K562 (cell line): ENCODE measurements at regions not wholly inside any gene's neighbourhood (a gene's known extent, or its start where the extent isn't known, plus 50 kb on each side); places are given as distances from the start of the nearest gene placed in this dataset.

ENCODE experiments used
- ATAC-seq: fragments of 200-7000 bp; cut with Tn5 transposase; 3 replicates; pipeline ENCODE4 v1.9.1; 2020; ENCODE audit warnings: moderate library complexity
- BruUV-seq: library from RNA; stranded (reverse); fragments of 400-500 nt; replicated peaks from 2 replicates; lab custom pipeline; 2021; lab: Mats Ljungman, UMichigan
- CTCF ChIA-PET: fragments of 300-600 bp; formaldehyde crosslinking; extraction: SDS; loops from one replicate; lab custom pipeline; 2021; ENCODE audit warnings: low intra/inter-chr PET ratio; lab: Yijun Ruan, JAX
- POLR2A ChIA-PET: fragments of 300-600, 350-650 bp; sonication (Branson Sonifier 250); formaldehyde crosslinking; extraction: SDS; loops from one replicate; lab custom pipeline; 2021; ENCODE audit warnings: antibody characterized with exemption, inconsistent platforms; lab: Yijun Ruan, JAX
- DNase-seq, 4 experiments: peaks; one replicate each; pipeline versions ENCODE4 v3.0.0 to v3.0.0-alpha.2; 2011 to 2018; ENCODE audit warnings: low spot score in 3 of 4, mixed read lengths in 3 of 4; ENCODE audit errors: extremely low read depth in 1 of 4
- FAIRE-seq: peaks from 2 replicates; lab custom pipeline; 2011; peaks lifted over from hg19 to GRCh38; lab: Jason Lieb, UNC
- H2AFZ ChIP-seq: 2 replicates; pipeline ENCODE4 v1.6.0; 2011; ENCODE audit warnings: low read depth, low read length, control low read depth, inconsistent platforms
- H3K27ac ChIP-seq: fragments of 200-600 bp; 3 replicates; pipeline ENCODE4 v1.8.0; 2011; ENCODE audit warnings: low read depth, mild to moderate bottlenecking, control low read depth, inconsistent platforms, low read length, moderate library complexity, mixed read lengths; ENCODE audit errors: extremely low read depth
- H3K27me3 ChIP-seq, 2 experiments: fragments of 300-600 bp in 1 of 2; 2 replicates in 1 of 2; 3 replicates in 1 of 2; pipeline versions ENCODE4 v1.6.0 to v1.8.0; 2011; ENCODE audit warnings: inconsistent platforms in 2 of 2, low read length in 2 of 2, mild to moderate bottlenecking in 1 of 2, mixed read lengths in 1 of 2, moderate library complexity in 1 of 2; ENCODE audit not compliant: control insufficient read depth in 2 of 2, insufficient read depth in 2 of 2
- H3K36me3 ChIP-seq: fragments of 300-600 bp; 3 replicates; pipeline ENCODE4 v1.8.0; 2011; ENCODE audit warnings: mild to moderate bottlenecking, low read length, inconsistent platforms; ENCODE audit not compliant: control insufficient read depth, insufficient read depth
- H3K4me1 ChIP-seq, 2 experiments: fragments of 200-600 bp in 1 of 2; replicated peaks in 1 of 2; 2 replicates in 1 of 2; 3 replicates in 1 of 2; pipeline versions ENCODE4 v1.5.1 to v1.8.0; 2011; ENCODE audit warnings: inconsistent platforms in 2 of 2, low read length in 2 of 2, mild to moderate bottlenecking in 1 of 2, mixed read lengths in 1 of 2, moderate library complexity in 1 of 2; ENCODE audit not compliant: control insufficient read depth in 2 of 2, insufficient read depth in 2 of 2
- H3K4me2 ChIP-seq: 2 replicates; pipeline ENCODE4 v1.6.1; 2011; ENCODE audit warnings: low read length, control low read depth, inconsistent platforms, mixed read lengths; ENCODE audit not compliant: insufficient read depth
- H3K4me3 ChIP-seq: fragments of 200-600 bp; sonication (generic), shearing (Covaris generic); 2 replicates; pipeline ENCODE4 v1.5.1; 2016; ENCODE audit warnings: control low read depth, inconsistent platforms
- H3K79me2 ChIP-seq: fragments of 200-600 bp; 3 replicates; pipeline ENCODE4 v1.8.0; 2011; ENCODE audit warnings: low read length, inconsistent platforms; ENCODE audit not compliant: control insufficient read depth, insufficient read depth
- H3K9ac ChIP-seq, 2 experiments: 2 replicates each; pipeline versions ENCODE4 v1.6.0 to v1.6.1; 2011; ENCODE audit warnings: low read depth in 2 of 2, low read length in 2 of 2, control low read depth in 1 of 2, inconsistent platforms in 1 of 2, mild to moderate bottlenecking in 1 of 2, mixed read lengths in 1 of 2; ENCODE audit not compliant: insufficient read depth in 1 of 2
- H3K9me1 ChIP-seq: one replicate; pipeline ENCODE4 v1.6.0; 2011; ENCODE audit warnings: inconsistent platforms, mild to moderate bottlenecking, low read length, moderate library complexity; ENCODE audit not compliant: control insufficient read depth, insufficient read depth
- H3K9me3 ChIP-seq: replicated peaks from 2 replicates; pipeline ENCODE4 v1.5.1; 2011; ENCODE audit warnings: low read depth, low read length, inconsistent platforms; ENCODE audit not compliant: control insufficient read depth, insufficient read depth
- H4K20me1 ChIP-seq: replicated peaks from 2 replicates; pipeline ENCODE4 v1.6.1; 2011; ENCODE audit warnings: low read length, inconsistent platforms, mixed read lengths; ENCODE audit not compliant: control insufficient read depth, insufficient read depth
- ATF1 ChIP-seq, 2 experiments: fragments of 450-650 bp in 1 of 2; IDR thresholded peaks; 2 replicates each; pipeline ENCODE4 v1.6.1; 2016; ENCODE audit warnings: missing compliant biosample characterization in 1 of 2, missing genetic modification characterization in 1 of 2
- BRCA1 ChIP-seq, 2 experiments: fragments of 450-650 bp in 1 of 2; sonication (generic) in 1 of 2; formaldehyde crosslinking in 1 of 2; IDR thresholded peaks; 2 replicates each; pipeline versions ENCODE4 v1.5.0 to v1.6.1; 2017 to 2020; ENCODE audit warnings: mild to moderate bottlenecking in 1 of 2, missing genetic modification reagents in 1 of 2
- CSDE1 ChIP-seq, 2 experiments: fragments of 450-650 bp; IDR thresholded peaks; 2 replicates each; pipeline ENCODE4 v1.6.1; 2016; ENCODE audit warnings: mild to moderate bottlenecking in 1 of 2
- HNRNPL ChIP-seq: fragments of 200-400 bp; formaldehyde crosslinking; IDR thresholded peaks from 2 replicates; pipeline ENCODE4 v1.6.1; 2017; ENCODE audit warnings: low read depth, mild to moderate bottlenecking, low read length
- JUND ChIP-seq, 2 experiments: IDR thresholded peaks; 2 replicates in 1 of 2; 3 replicates in 1 of 2; pipeline ENCODE4 v1.6.1; 2011; ENCODE audit warnings: borderline replicate concordance in 2 of 2, low read depth in 2 of 2, low read length in 2 of 2, improper control_type of control experiment in 1 of 2, missing biosample characterization in 1 of 2, missing genetic modification characterization in 1 of 2, missing genetic modification reagents in 1 of 2
- KAT8 ChIP-seq: fragments of 450-650 bp; IDR thresholded peaks from 2 replicates; pipeline ENCODE4 v1.6.1; 2016; ENCODE audit warnings: low read depth, mild to moderate bottlenecking
- RBM22 ChIP-seq: fragments of 200-400 bp; formaldehyde crosslinking; IDR thresholded peaks from 2 replicates; pipeline ENCODE4 v1.6.1; 2018; ENCODE audit warnings: low read length, low read depth; ENCODE audit not compliant: poor library complexity, severe bottlenecking
- SAP30 ChIP-seq: fragments of 200-600 bp; sonication (generic); IDR thresholded peaks from 2 replicates; pipeline ENCODE4 v1.6.1; 2012; ENCODE audit warnings: borderline replicate concordance, low read depth, mild to moderate bottlenecking, moderate library complexity, low read length, control low read depth, inconsistent platforms; ENCODE audit not compliant: insufficient read depth, poor library complexity, severe bottlenecking
- TCFL5 ChIP-seq: fragments of 250-450 bp; sonication (Bioruptor Pico); conservative IDR thresholded peaks from 2 replicates; pipeline ENCODE4 v1.6.1; 2021; ENCODE audit warnings: mild to moderate bottlenecking, moderate library complexity, matching md5 sums
- ZNF175 ChIP-seq: fragments of 200-800 bp; sonication (Bioruptor generic); IDR thresholded peaks from 2 replicates; pipeline ENCODE4 v1.6.1; 2016; ENCODE audit warnings: low read depth, mild to moderate bottlenecking, missing genetic modification characterization, missing compliant biosample characterization
- WGBS: fragments of 100-300 bp; shearing (Covaris generic); methylation state at CpG from one replicate; pipeline ENCODE4 v1.1.6; 2016; ENCODE audit warnings: low coverage, mixed read lengths; ENCODE audit not compliant: insufficient coverage; ENCODE audit errors: missing lambda C conversion rate; 5-methylcytosine and 5-hydroxymethylcytosine counted together
- in situ Hi-C: fragments of 300-500 bp; cut with MboI; formaldehyde crosslinking; loops from 4 replicates; pipeline ENCODE4 v1.15.0; 2018; ENCODE audit warnings: inconsistent platforms, mixed read lengths
- intact Hi-C: fragments of 100-400 bp; cut with micrococcal nuclease; formaldehyde crosslinking; loops from 2 replicates; pipeline ENCODE4 v1.14.2; 2022

DNA sequence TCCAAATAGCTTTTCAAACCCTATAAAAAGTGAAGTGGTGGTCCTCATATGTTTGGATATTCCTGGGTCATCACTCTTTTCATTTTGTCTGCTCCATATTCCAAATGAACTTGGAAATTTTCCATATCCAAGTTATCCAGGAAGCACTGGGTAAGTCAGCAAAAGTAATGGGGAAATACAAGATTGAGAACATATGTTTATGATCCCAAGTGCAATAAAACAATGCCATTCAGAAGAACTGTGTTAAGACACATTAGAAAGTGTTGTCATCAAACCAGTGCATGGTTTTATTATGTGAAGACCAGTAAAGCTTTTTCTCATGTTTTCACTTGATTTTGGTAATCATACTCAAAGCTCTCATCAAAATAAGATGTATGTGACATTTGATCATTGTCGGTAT, 363.4 kb downstream of the RPRM start (continued):
- TF ChIP-seq ATF1 (CRISPR knock-in tag; IDR thresholded peaks at IDR 0.05): no peak
- no peak for TF ChIP-seq ATF1 (tag; IDR thresholded peaks at IDR 0.05)
- TF ChIP-seq, all 486 proteins: peak for 0

DNA sequence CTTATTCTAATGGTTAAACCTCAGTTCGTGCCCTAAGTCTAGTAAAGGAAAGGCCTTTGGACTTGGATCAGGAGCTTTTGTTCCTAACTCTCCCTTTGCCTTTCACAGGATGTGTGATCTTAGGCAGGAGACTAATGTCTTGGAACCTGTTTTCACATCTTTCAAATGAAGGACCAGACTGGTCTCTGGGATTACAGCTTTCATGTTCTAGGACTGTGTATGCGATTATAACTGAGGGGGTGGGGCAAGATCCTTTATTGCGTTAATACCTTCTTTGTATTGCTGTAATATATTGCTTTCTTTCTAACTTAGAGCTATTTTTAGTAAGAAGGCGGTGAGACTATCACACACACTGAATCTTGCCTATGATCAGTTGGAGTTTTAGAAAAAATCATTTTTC, 368.1 kb downstream of the RPRM start:
- intact Hi-C loops (no loop called here), in situ Hi-C loops (no loop called here)
- TF ChIP-seq HNRNPL: no peak
- TF ChIP-seq TCFL5 (CRISPR knock-in tag): no peak
- TF ChIP-seq BRCA1 (IDR thresholded peaks at IDR 0.05): no peak
- no peak for TF ChIP-seq BRCA1 (CRISPR knock-in tag; IDR thresholded peaks at IDR 0.05)
- no peak for TF ChIP-seq JUND (IDR thresholded peaks at IDR 0.05; ENCODE audit: borderline replicate concordance, low read depth, low read length)
- TF ChIP-seq JUND (tag; IDR thresholded peaks at IDR 0.05; ENCODE audit: borderline replicate concordance, low read depth, low read length): no peak
- no peak for TF ChIP-seq KAT8
- no peak for TF ChIP-seq CSDE1 (IDR thresholded peaks at IDR 0.05)
- TF ChIP-seq ZNF175 (CRISPR knock-in tag): no peak
- TF ChIP-seq SAP30: no peak
- TF ChIP-seq RBM22: no peak
- Histone ChIP-seq H3K27ac (no peak overlapping the region), H3K9me3 (no peaks in the 10 kb centered on the region; the same call in 1 of the 2 replicates), H3K79me2 (no peaks in the 10 kb centered on the region), H3K27me3 (no peaks in the 10 kb centered on the region), H3K9ac (no peak overlapping the region), H3K36me3 (no peaks in the 10 kb centered on the region), H3K4me1 (no peaks in the 10 kb centered on the region), H4K20me1 (no peaks in the 10 kb centered on the region), H2AFZ (no peak overlapping the region), H3K4me3 (no peak overlapping the region), H3K4me2 (no peak overlapping the region), H3K9me1 (no peaks in the 10 kb centered on the region)
- POLR2A ChIA-PET: no interaction called here
- no peak for ATAC-seq
- FAIRE-seq: no peak
- DNase-seq: no peak
- CTCF ChIA-PET: no interaction called here
- WGBS: 0% methylated on average over 4 of the region's 4 CpGs
- BruUV-seq: no TSS peak
